ENCODE measurements at regions not wholly inside any gene's neighbourhood (a gene's known extent, or its start where the extent isn't known, plus 50 kb on each side); places are given as distances from the start of the nearest gene placed in this dataset.
"Not testable (repeated sequence)": the region's sequence is repeated elsewhere in the genome, so short reads cannot be mapped to it uniquely, and the experiment has no call there.

DNA sequence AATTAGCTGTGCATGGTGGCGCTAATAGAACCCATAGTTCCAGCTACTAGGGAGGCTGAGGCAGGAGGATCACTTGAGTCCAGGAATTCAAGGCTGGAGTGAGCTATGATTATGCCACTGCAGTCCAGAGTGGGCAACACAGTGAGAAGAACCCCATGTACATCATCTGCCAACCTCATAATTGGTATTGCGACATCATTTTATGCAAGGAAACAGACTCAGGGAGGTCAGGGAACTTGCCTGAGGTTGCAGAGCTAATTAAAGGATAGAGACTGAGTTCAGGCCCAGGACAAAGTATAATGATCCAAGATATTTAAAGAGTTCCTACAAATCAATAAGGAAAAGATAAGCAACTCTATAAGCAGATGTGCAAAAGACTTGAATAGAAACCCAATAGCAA, 178.1 kb upstream of the TUBA3C start:
- not testable (repeated sequence) for TF ChIP-seq POLR2AphosphoS5, EP300 (IDR thresholded peaks at IDR 0.05)
- TF ChIP-seq, protein P1, sequence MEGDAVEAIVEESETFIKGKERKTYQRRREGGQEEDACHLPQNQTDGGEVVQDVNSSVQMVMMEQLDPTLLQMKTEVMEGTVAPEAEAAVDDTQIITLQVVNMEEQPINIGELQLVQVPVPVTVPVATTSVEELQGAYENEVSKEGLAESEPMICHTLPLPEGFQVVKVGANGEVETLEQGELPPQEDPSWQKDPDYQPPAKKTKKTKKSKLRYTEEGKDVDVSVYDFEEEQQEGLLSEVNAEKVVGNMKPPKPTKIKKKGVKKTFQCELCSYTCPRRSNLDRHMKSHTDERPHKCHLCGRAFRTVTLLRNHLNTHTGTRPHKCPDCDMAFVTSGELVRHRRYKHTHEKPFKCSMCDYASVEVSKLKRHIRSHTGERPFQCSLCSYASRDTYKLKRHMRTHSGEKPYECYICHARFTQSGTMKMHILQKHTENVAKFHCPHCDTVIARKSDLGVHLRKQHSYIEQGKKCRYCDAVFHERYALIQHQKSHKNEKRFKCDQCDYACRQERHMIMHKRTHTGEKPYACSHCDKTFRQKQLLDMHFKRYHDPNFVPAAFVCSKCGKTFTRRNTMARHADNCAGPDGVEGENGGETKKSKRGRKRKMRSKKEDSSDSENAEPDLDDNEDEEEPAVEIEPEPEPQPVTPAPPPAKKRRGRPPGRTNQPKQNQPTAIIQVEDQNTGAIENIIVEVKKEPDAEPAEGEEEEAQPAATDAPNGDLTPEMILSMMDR (IDR thresholded peaks at IDR 0.05) = not testable (repeated sequence)

Measured in gastroesophageal sphincter (tissue), 3 donors.